ENCODE measurements at regions not wholly inside any gene's neighbourhood (a gene's known extent, or its start where the extent isn't known, plus 50 kb on each side); places are given as distances from the start of the nearest gene placed in this dataset.

DNA sequence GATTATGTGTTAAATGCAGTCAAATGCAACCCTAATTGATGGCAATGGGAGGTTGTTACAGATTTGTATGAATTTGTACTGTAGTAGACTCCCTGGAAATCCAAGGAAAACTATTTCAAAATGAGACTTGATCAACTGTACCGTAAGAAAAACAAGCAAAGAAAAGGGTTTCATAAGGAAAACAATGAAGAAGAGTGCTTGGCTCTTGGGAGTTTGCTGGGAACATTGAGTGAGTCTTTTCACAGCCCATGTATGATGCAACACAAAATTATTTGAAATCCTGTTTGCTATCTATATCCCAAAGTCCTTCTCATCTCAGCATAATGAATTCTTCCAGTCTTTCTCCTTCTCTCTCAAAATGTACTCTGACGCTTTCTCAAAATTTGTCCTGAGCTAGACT is 67.0 kb upstream of the OSR1 start:
- no peak for DNase-seq (ENCODE audit: low read depth)
- TF ChIP-seq, protein P1, sequence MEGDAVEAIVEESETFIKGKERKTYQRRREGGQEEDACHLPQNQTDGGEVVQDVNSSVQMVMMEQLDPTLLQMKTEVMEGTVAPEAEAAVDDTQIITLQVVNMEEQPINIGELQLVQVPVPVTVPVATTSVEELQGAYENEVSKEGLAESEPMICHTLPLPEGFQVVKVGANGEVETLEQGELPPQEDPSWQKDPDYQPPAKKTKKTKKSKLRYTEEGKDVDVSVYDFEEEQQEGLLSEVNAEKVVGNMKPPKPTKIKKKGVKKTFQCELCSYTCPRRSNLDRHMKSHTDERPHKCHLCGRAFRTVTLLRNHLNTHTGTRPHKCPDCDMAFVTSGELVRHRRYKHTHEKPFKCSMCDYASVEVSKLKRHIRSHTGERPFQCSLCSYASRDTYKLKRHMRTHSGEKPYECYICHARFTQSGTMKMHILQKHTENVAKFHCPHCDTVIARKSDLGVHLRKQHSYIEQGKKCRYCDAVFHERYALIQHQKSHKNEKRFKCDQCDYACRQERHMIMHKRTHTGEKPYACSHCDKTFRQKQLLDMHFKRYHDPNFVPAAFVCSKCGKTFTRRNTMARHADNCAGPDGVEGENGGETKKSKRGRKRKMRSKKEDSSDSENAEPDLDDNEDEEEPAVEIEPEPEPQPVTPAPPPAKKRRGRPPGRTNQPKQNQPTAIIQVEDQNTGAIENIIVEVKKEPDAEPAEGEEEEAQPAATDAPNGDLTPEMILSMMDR (conservative IDR thresholded peaks at IDR 0.05; ENCODE audit: low read depth, low read length) = no peak
- no peak overlapping the region for H3K4me3 ChIP-seq (ENCODE audit: low read length)

DNA sequence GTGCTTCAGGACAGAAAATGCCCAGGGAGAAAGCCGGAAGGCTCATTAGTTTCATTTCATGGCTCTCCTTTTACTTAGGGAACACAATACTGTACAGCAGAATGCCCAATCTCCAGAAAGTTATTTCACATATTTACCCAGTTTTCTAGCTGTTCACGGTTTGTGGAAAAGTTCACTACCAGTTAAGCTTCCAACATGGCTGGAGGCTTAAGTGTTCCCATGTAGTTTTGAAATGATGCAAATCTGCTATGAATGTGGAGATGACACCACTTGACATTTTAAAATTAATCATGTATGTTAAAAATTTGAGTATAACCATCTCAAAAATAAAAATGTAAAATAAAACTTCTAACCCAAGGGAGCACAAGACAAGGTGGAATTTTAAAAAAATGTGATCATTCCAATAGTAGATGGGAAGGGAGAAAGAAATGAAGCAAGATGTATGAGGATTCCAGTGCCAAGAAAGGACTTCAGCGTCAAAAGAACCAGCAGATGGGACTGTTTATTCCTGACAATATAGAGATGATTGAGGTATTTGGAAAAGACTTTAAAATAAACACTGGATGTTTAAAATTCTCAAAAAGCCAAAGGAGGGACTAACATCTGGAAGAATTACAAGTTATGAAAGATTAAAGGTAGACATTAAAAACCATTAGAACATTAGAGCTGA is 60.9 kb upstream of the OSR1 start:
- H3K4me3 ChIP-seq (ENCODE audit: low read length) = no peak overlapping the region
- DNase-seq (ENCODE audit: low read depth) = no peak
- TF ChIP-seq, protein P1 (conservative IDR thresholded peaks at IDR 0.05; ENCODE audit: low read depth, low read length) = no peak

DNA sequence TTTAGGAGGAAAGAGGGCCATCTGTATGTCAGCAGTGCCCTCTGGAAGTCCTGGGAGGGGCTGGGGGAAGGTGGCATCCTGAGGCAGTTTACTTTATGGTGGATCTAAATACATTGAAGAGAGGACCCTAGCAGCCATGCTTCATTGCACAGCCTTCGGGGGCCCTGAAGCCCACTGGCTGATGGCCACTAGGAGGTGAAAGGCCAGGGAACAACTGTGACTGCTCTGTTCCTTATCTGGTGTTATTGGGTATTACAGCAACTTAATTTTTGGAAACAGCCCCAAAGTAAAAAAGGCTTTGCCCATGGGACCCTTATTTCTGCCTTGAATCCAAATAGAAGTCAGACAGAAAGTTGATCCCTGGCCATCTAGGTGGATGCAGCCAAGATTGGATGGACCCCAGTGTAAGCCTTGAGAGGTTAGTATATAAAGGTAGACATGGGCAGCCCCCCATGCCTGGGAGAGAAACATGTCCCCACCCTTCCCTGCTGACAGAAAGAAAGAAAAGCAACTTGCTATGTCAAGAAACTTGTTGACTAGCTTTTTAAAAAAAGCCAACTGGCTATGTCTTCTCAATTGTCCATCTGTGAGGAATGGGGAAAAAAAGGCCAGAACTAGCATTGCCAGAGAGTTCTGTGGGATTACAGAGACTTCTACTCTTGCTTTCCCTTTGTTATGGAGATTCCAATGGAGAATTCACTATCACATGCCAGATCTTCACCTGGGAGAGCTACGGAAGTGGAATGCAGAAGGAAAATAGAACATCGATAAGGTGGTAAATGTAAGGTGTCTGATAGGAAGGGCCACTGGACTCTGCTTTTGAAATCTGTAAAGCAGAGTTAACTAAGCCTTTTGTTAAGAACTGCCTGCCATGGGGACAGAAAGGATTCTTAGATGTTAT is 58.6 kb upstream of the OSR1 start:
- no peak for DNase-seq (ENCODE audit: low read depth)
- no peak overlapping the region for H3K4me3 ChIP-seq (ENCODE audit: low read length)
- TF ChIP-seq, protein P1 (conservative IDR thresholded peaks at IDR 0.05; ENCODE audit: low read depth, low read length) = no peak

DNA sequence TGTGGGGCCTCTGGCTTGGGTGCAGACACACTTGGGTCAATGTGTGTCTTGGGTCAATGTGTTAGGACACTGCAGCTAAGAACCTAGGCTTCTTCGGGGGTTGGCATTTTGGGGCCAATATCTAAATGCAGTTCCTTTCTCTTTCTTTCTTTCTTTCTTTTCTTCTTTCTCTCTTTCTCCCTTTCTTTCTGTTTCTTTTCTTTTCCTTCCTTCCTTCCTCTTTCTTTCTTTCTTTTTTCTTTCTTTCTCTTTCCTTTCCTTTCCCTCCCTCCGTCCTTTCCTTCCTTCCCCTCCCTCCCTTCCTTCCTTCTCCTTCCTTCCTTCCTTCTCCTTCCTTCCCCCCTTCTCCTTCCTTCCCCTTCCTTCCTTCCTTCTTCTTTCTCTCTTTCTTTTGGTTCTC is 57.7 kb upstream of the OSR1 start:
- TF ChIP-seq, protein P1 (conservative IDR thresholded peaks at IDR 0.05; ENCODE audit: low read depth, low read length) = no peak
- H3K4me3 ChIP-seq (ENCODE audit: low read length) = no peak overlapping the region
- DNase-seq (ENCODE audit: low read depth) = no peak

DNA sequence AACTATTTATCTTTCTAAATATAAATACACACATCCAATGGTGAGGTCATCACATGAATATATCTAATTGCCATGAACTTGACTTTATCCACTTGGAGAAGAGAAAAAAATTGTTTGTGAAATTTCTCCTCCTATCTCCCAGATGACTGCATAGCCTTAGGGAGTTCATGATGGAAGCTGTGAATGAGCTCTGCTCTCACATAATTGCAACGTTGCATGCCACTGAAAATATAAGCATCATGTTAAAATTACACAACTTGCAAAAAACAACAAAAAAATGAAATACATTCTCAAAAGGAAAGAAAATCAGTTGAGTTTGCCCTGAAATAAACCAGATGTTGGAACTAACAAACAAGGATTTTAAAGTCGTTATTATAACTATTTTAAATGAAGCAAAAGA is 50.6 kb upstream of the OSR1 start:
- TF ChIP-seq, protein P1 (conservative IDR thresholded peaks at IDR 0.05; ENCODE audit: low read depth, low read length) = no peak
- DNase-seq (ENCODE audit: low read depth) = no peak
- no peak overlapping the region for H3K4me3 ChIP-seq (ENCODE audit: low read length)

DNA sequence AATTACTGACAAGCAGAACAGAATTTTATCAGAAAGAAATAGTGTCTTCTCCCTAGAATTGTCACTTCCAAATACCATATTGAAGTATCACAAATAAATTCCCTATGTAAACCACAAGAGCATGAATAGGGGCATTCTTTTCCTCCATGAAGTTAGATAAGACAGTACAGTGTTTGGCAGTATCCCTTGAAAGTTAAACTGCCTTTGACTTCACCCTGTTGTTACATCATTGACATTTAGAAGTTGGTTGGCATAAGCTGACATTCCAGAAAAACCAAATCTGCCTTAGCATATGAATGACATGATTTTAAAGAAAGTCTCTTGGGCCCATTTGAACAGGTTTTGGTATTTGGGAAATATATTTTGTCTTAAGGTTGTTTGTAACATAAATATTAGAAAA is 50.2 kb upstream of the OSR1 start:
- TF ChIP-seq, protein P1 (conservative IDR thresholded peaks at IDR 0.05; ENCODE audit: low read depth, low read length) = no peak
- no peak overlapping the region for H3K4me3 ChIP-seq (ENCODE audit: low read length)
- no peak for DNase-seq (ENCODE audit: low read depth)

Measured in retinal pigment epithelial cell (primary cell).